WTC11 (cell line): ENCODE measurements at regions not wholly inside any gene's neighbourhood (a gene's known extent, or its start where the extent isn't known, plus 50 kb on each side); places are given as distances from the start of the nearest gene placed in this dataset.

ENCODE experiments used
- ATAC-seq: fragments of 200-7000 bp; cut with Tn5 transposase; 2 replicates; pipeline ENCODE4 v1.10.0; 2021; ENCODE audit warnings: mild to moderate bottlenecking, moderate library complexity
- CTCF ChIA-PET: fragments of 300-600 bp; sonication (Branson Sonifier 250); formaldehyde crosslinking; loops from one replicate; lab custom pipeline; 2021; ENCODE audit warnings: antibody characterized with exemption; lab: Charles Lee
- POLR2A ChIA-PET: fragments of 350-600 bp; sonication (Branson Sonifier 250); formaldehyde crosslinking; loops from one replicate; lab custom pipeline; 2021; ENCODE audit warnings: antibody characterized with exemption; lab: Charles Lee
- DNase-seq: peaks from one replicate; pipeline ENCODE4 v3.0.0; 2021; ENCODE audit warnings: low spot score
- H3K27ac Mint-ChIP-seq: 2 replicates; pipeline ENCODE4 v1.8.0; 2021; ENCODE audit warnings: mixed read lengths
- H3K27me3 Mint-ChIP-seq: 2 replicates; pipeline ENCODE4 v1.8.0; 2021; ENCODE audit warnings: low read depth, mild to moderate bottlenecking, moderate library complexity, mixed read lengths
- H3K36me3 Mint-ChIP-seq: 2 replicates; pipeline ENCODE4 v1.8.0; 2021; ENCODE audit warnings: mixed read lengths
- H3K4me1 Mint-ChIP-seq: 2 replicates; pipeline ENCODE4 v1.8.0; 2022; ENCODE audit warnings: mixed read lengths
- H3K4me3 Mint-ChIP-seq: 2 replicates; pipeline ENCODE4 v1.8.0; 2021; ENCODE audit warnings: mild to moderate bottlenecking, moderate library complexity, mixed read lengths
- H3K9me3 Mint-ChIP-seq: 2 replicates; pipeline ENCODE4 v1.8.0; 2021; ENCODE audit warnings: mixed read lengths
- ARID4B ChIP-seq: sonication (generic); formaldehyde crosslinking; IDR thresholded peaks from 2 replicates; pipeline ENCODE4 v1.8.0; 2023; ENCODE audit warnings: missing genetic modification reagents, mild to moderate bottlenecking, borderline replicate concordance
- CDX4 ChIP-seq: fragments of 250-450 bp; sonication (Bioruptor Pico); IDR thresholded peaks from 2 replicates; pipeline ENCODE4 v1.9.0; 2021; ENCODE audit warnings: moderate library complexity, mild to moderate bottlenecking, inconsistent platforms, borderline replicate concordance
- ELF4 ChIP-seq: sonication (generic); formaldehyde crosslinking; IDR thresholded peaks from 2 replicates; pipeline ENCODE4 v1.8.1; 2022; ENCODE audit warnings: low read depth, mild to moderate bottlenecking, moderate library complexity, missing genetic modification reagents
- GTF2I ChIP-seq: fragments of 250-450 bp; sonication (Bioruptor Pico); conservative IDR thresholded peaks from 2 replicates; pipeline ENCODE4 v1.4.0; 2021; ENCODE audit warnings: mild to moderate bottlenecking
- NR2C2 ChIP-seq: sonication (generic); formaldehyde crosslinking; IDR thresholded peaks from 2 replicates; pipeline ENCODE4 v1.8.0; 2022; ENCODE audit warnings: mild to moderate bottlenecking, missing genetic modification reagents
- RORB ChIP-seq: fragments of 250-450 bp; sonication (Bioruptor Pico); IDR thresholded peaks from 2 replicates; pipeline ENCODE4 v1.9.0; 2021; ENCODE audit warnings: mild to moderate bottlenecking
- STAT6 ChIP-seq: sonication (generic); formaldehyde crosslinking; conservative IDR thresholded peaks from 2 replicates; pipeline ENCODE4 v1.8.1; 2023; ENCODE audit warnings: mild to moderate bottlenecking, low read depth, missing genetic modification reagents, moderate library complexity
- TEAD1 ChIP-seq: sonication (generic); formaldehyde crosslinking; IDR thresholded peaks from 2 replicates; pipeline ENCODE4 v1.8.0; 2022; ENCODE audit warnings: mild to moderate bottlenecking, missing genetic modification reagents
- ZNF138 ChIP-seq: sonication (generic); formaldehyde crosslinking; conservative IDR thresholded peaks from 2 replicates; pipeline ENCODE4 v1.8.1; 2022; ENCODE audit warnings: mild to moderate bottlenecking, moderate library complexity, missing genetic modification reagents
- ZNF263 ChIP-seq: sonication (generic); formaldehyde crosslinking; IDR thresholded peaks from 2 replicates; pipeline ENCODE4 v1.8.1; 2022; ENCODE audit warnings: low read depth, mild to moderate bottlenecking, moderate library complexity, missing genetic modification reagents
- TF ChIP-seq, protein P1 (sequence below): sonication (generic); formaldehyde crosslinking; IDR thresholded peaks from 2 replicates; pipeline ENCODE4 v1.8.1; 2023; ENCODE audit warnings: mild to moderate bottlenecking, missing genetic modification reagents, moderate library complexity
- TF ChIP-seq, protein P2 (sequence below): sonication (generic); formaldehyde crosslinking; IDR thresholded peaks from 2 replicates; pipeline ENCODE4 v1.8.1; 2022; ENCODE audit warnings: low read depth, missing genetic modification reagents, borderline replicate concordance
- TF ChIP-seq, protein P3 (sequence below): sonication (generic); formaldehyde crosslinking; IDR thresholded peaks from 2 replicates; pipeline ENCODE4 v1.8.1; 2023; ENCODE audit warnings: mild to moderate bottlenecking, missing genetic modification reagents, borderline replicate concordance
- TF ChIP-seq, protein P4 (sequence below): sonication (generic); formaldehyde crosslinking; IDR thresholded peaks from 2 replicates; pipeline ENCODE4 v1.8.0; 2022; ENCODE audit warnings: mild to moderate bottlenecking, missing genetic modification reagents

DNA sequence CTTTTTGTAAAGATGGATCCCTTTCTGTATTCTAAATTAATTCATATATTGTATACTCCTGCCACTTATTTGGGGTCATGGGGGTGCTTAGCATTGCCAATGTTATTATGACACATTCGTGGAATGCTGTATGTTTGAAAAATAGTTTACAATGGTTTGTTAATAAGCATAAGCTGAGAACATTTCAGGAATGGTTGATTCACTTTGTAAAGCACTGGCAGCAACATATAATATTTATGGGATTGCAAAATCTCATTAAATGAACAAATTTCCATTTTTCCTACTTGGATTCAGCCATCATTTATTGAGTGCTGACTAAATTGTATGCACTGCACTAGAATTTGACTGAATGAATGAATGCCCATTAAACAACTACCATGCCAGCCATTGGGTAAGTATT, 215.2 kb upstream of the KLF4 start:
- Mint-ChIP-seq H3K36me3 (no peaks in the 10 kb centered on the region), H3K27ac (no peak overlapping the region), H3K9me3 (peaks cover 3% of the 10 kb centered on the region; the same call in 1 of the 2 replicates), H3K4me3 (no peak overlapping the region), H3K4me1 (no peaks in the 10 kb centered on the region), H3K27me3 (no peaks in the 10 kb centered on the region; the same call in 1 of the 2 replicates)
- ATAC-seq = no peak
- CTCF ChIA-PET = no interaction called here
- no peak for DNase-seq
- POLR2A ChIA-PET = no interaction called here
- TF ChIP-seq GTF2I (CRISPR knock-in tag) = no peak
- TF ChIP-seq CDX4 (CRISPR knock-in tag) = no peak
- TF ChIP-seq ZNF138 = no peak

GRCh38 chr9:107703651-107704050, 214.1 kb upstream of the KLF4 start:
- Mint-ChIP-seq H3K9me3 (peaks cover 3% of the 10 kb centered on the region; the same call in 1 of the 2 replicates), H3K36me3 (no peaks in the 10 kb centered on the region), H3K4me1 (no peaks in the 10 kb centered on the region), H3K27me3 (no peaks in the 10 kb centered on the region; the same call in 1 of the 2 replicates), H3K27ac (no peak overlapping the region), H3K4me3 (no peak overlapping the region)
- DNase-seq (no peak), ATAC-seq (no peak)
- CTCF ChIA-PET = no interaction called here
- POLR2A ChIA-PET = no interaction called here
- TF ChIP-seq STAT6 (no peak), NR2C2 (CRISPR knock-in tag) (no peak), TEAD1 (CRISPR knock-in tag) (no peak), ARID4B (CRISPR knock-in tag) (no peak), ELF4 (CRISPR knock-in tag) (no peak), RORB (CRISPR knock-in tag) (no peak), ZNF263 (CRISPR knock-in tag) (no peak)
- TF ChIP-seq, protein P1, sequence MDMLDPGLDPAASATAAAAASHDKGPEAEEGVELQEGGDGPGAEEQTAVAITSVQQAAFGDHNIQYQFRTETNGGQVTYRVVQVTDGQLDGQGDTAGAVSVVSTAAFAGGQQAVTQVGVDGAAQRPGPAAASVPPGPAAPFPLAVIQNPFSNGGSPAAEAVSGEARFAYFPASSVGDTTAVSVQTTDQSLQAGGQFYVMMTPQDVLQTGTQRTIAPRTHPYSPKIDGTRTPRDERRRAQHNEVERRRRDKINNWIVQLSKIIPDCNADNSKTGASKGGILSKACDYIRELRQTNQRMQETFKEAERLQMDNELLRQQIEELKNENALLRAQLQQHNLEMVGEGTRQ (CRISPR knock-in tag) = no peak
- TF ChIP-seq, protein P2, sequence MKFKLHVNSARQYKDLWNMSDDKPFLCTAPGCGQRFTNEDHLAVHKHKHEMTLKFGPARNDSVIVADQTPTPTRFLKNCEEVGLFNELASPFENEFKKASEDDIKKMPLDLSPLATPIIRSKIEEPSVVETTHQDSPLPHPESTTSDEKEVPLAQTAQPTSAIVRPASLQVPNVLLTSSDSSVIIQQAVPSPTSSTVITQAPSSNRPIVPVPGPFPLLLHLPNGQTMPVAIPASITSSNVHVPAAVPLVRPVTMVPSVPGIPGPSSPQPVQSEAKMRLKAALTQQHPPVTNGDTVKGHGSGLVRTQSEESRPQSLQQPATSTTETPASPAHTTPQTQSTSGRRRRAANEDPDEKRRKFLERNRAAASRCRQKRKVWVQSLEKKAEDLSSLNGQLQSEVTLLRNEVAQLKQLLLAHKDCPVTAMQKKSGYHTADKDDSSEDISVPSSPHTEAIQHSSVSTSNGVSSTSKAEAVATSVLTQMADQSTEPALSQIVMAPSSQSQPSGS (CRISPR knock-in tag) = no peak
- TF ChIP-seq, protein P3, sequence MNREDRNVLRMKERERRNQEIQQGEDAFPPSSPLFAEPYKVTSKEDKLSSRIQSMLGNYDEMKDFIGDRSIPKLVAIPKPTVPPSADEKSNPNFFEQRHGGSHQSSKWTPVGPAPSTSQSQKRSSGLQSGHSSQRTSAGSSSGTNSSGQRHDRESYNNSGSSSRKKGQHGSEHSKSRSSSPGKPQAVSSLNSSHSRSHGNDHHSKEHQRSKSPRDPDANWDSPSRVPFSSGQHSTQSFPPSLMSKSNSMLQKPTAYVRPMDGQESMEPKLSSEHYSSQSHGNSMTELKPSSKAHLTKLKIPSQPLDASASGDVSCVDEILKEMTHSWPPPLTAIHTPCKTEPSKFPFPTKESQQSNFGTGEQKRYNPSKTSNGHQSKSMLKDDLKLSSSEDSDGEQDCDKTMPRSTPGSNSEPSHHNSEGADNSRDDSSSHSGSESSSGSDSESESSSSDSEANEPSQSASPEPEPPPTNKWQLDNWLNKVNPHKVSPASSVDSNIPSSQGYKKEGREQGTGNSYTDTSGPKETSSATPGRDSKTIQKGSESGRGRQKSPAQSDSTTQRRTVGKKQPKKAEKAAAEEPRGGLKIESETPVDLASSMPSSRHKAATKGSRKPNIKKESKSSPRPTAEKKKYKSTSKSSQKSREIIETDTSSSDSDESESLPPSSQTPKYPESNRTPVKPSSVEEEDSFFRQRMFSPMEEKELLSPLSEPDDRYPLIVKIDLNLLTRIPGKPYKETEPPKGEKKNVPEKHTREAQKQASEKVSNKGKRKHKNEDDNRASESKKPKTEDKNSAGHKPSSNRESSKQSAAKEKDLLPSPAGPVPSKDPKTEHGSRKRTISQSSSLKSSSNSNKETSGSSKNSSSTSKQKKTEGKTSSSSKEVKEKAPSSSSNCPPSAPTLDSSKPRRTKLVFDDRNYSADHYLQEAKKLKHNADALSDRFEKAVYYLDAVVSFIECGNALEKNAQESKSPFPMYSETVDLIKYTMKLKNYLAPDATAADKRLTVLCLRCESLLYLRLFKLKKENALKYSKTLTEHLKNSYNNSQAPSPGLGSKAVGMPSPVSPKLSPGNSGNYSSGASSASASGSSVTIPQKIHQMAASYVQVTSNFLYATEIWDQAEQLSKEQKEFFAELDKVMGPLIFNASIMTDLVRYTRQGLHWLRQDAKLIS (CRISPR knock-in tag) = no peak
- TF ChIP-seq, protein P4, sequence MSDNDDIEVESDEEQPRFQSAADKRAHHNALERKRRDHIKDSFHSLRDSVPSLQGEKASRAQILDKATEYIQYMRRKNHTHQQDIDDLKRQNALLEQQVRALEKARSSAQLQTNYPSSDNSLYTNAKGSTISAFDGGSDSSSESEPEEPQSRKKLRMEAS (CRISPR knock-in tag) = no peak
